Body of pancreas (tissue), 4 donors: ENCODE measurements at regions not wholly inside any gene's neighbourhood (a gene's known extent, or its start where the extent isn't known, plus 50 kb on each side); places are given as distances from the start of the nearest gene placed in this dataset.

Experiments used
- CTCF ChIP-seq, 7 experiments: fragments of 450-650 bp in 4 of 7; fragments of 200-600 bp in 3 of 7; sonication (generic) in 3 of 7; IDR thresholded peaks; one replicate each; pipeline ENCODE4 v1.5.1; 2016 to 2019; ENCODE audit warnings: antibody characterized with exemption in 7 of 7
- POLR2A ChIP-seq, 3 donors: fragments of 450-650 bp; IDR thresholded peaks; one replicate each; pipeline ENCODE4 v1.6.1; 2016; ENCODE audit warnings: antibody characterized with exemption in 3 of 3, mild to moderate bottlenecking in 2 of 3

GRCh38 chr13:81773263-81773662 is 1432.3 kb upstream of the SPRY2 start:
- TF ChIP-seq CTCF (IDR thresholded peaks at IDR 0.05), result no peak
- no peak for TF ChIP-seq POLR2A (IDR thresholded peaks at IDR 0.05)
